ENCODE measurements at regions not wholly inside any gene's neighbourhood (a gene's known extent, or its start where the extent isn't known, plus 50 kb on each side); places are given as distances from the start of the nearest gene placed in this dataset.

DNA sequence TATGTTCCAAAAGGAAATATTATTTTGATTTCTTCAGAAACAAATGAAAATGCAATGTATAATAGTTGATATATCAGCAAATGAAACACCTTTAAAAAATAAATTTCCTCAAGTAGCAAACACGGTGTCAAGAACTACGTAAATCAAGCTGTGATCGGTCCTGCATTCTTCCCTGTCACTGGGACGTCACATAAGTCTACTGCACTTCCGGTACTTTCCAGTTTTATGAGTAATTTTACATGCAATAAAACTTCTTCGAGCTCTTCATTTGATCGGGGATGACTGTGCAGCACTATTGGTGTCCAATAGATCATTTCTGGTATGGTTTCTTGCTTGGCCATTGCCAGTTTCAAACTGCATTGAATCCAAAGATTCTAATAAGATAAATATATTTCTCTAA lies 114.0 kb upstream of the VEGFC start:
- TF ChIP-seq, protein P1, sequence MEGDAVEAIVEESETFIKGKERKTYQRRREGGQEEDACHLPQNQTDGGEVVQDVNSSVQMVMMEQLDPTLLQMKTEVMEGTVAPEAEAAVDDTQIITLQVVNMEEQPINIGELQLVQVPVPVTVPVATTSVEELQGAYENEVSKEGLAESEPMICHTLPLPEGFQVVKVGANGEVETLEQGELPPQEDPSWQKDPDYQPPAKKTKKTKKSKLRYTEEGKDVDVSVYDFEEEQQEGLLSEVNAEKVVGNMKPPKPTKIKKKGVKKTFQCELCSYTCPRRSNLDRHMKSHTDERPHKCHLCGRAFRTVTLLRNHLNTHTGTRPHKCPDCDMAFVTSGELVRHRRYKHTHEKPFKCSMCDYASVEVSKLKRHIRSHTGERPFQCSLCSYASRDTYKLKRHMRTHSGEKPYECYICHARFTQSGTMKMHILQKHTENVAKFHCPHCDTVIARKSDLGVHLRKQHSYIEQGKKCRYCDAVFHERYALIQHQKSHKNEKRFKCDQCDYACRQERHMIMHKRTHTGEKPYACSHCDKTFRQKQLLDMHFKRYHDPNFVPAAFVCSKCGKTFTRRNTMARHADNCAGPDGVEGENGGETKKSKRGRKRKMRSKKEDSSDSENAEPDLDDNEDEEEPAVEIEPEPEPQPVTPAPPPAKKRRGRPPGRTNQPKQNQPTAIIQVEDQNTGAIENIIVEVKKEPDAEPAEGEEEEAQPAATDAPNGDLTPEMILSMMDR (IDR thresholded peaks at IDR 0.05; ENCODE audit: insufficient read depth, low read length, missing control alignments), result no peak
- ChIA-PET CTCF (no interaction called here), POLR2A (no interaction called here)
- no peak overlapping the region for H3K4me3 ChIP-seq (ENCODE audit: low read depth, low read length)
- DNase-seq (ENCODE audit: low read depth, low spot score), result no peak

GRCh38 chr4:176910646-176911045 lies 117.9 kb upstream of the VEGFC start:
- no peak for DNase-seq (ENCODE audit: low read depth, low spot score)
- ChIA-PET POLR2A (no interaction called here), CTCF (no interaction called here)
- TF ChIP-seq, protein P1 (IDR thresholded peaks at IDR 0.05; ENCODE audit: insufficient read depth, low read length, missing control alignments), result no peak
- H3K4me3 ChIP-seq (ENCODE audit: low read depth, low read length), result no peak overlapping the region

DNA sequence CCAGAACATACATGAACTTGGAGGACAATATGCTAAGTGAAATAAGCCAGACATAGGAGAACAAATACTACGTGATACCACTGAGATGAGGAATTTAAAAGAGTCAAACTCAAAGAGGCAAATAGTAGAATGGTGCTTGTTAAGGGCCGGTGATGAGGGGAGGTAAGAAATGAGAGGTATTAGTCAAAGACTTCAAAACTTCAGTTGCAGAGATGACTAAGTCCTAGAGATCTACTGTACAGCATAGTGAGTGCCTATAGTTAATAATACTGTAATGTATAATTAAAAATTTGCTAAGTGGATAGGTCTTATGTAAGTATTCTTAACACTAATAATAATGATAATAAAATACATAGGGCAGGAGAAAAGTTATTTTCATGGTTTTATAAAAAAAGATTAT lies 126.9 kb upstream of the VEGFC start:
- no peak overlapping the region for H3K4me3 ChIP-seq (ENCODE audit: low read depth, low read length)
- CTCF ChIA-PET, result no interaction called here
- DNase-seq (ENCODE audit: low read depth, low spot score), result no peak
- POLR2A ChIA-PET, result no interaction called here
- TF ChIP-seq, protein P1 (IDR thresholded peaks at IDR 0.05; ENCODE audit: insufficient read depth, low read length, missing control alignments), result no peak

DNA sequence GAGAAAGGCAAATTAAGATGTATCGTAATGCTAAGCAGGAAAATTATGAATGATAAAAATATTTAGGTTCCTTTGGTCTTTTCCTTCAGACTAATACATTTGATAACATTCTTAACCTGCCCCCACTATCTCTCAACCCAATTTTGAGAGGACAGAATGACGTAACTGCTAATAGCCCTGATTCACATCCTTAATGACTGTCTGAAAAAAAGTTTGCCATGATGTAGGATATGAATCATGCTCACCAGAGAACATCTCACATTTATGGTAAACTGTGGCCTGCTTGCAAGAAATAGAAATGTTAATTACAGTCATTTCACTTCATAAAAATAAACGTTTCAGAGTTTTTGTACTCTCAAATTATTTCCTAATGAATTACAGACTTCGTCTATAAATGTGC lies 128.0 kb upstream of the VEGFC start:
- ChIA-PET POLR2A (interaction anchor here (0.5 kb wide), 1 partner anchor 19 kb away, joined by 4 read pairs; no protein-coding TSS in a partner anchor), CTCF (no interaction called here)
- TF ChIP-seq, protein P1 (IDR thresholded peaks at IDR 0.05; ENCODE audit: insufficient read depth, low read length, missing control alignments), result no peak
- no peak for DNase-seq (ENCODE audit: low read depth, low spot score)
- no peak overlapping the region for H3K4me3 ChIP-seq (ENCODE audit: low read depth, low read length)

GRCh38 chr4:176921256-176921655 lies 128.5 kb upstream of the VEGFC start:
- TF ChIP-seq, protein P1 (IDR thresholded peaks at IDR 0.05; ENCODE audit: insufficient read depth, low read length, missing control alignments), result no peak
- H3K4me3 ChIP-seq (ENCODE audit: low read depth, low read length), result no peak overlapping the region
- DNase-seq (ENCODE audit: low read depth, low spot score), result no peak
- ChIA-PET POLR2A (no interaction called here), CTCF (interaction anchor here (1.1 kb wide), 1 partner anchor 82 kb away, joined by 3 read pairs; no protein-coding TSS in a partner anchor)

- no peak for DNase-seq (ENCODE audit: low read depth, low spot score)
- H3K4me3 ChIP-seq (ENCODE audit: low read depth, low read length), result no peak overlapping the region
- POLR2A ChIA-PET, result no interaction called here
- CTCF ChIA-PET, result interaction anchor here (0.6 kb wide), 1 partner anchor 132 kb away, joined by 3 read pairs; no protein-coding TSS in a partner anchor
- TF ChIP-seq, protein P1 (IDR thresholded peaks at IDR 0.05; ENCODE audit: insufficient read depth, low read length, missing control alignments), result no peak
Observed at GRCh38 chr4:176924238-176924637, 131.5 kb upstream of the VEGFC start.
